CD4-positive, alpha-beta T cell (primary cell): ENCODE measurements at regions not wholly inside any gene's neighbourhood (a gene's known extent, or its start where the extent isn't known, plus 50 kb on each side); places are given as distances from the start of the nearest gene placed in this dataset.

Experiments used
- ATAC-seq: fragments of 200-7000 bp; cut with Tn5 transposase; one replicate; pipeline ENCODE4 v1.10.0; 2022; ENCODE audit warnings: mild to moderate bottlenecking; ENCODE audit not compliant: poor library complexity
- CTCF ChIA-PET: fragments of 350-600 bp; sonication (Branson Sonifier 250); formaldehyde crosslinking; loops from one replicate; lab custom pipeline; 2021; ENCODE audit warnings: antibody characterized with exemption, inconsistent platforms; lab: Charles Lee
- POLR2A ChIA-PET: fragments of 350-600 bp; sonication (Branson Sonifier 250); formaldehyde crosslinking; loops from one replicate; lab custom pipeline; 2021; ENCODE audit warnings: antibody characterized with exemption, inconsistent platforms; lab: Charles Lee
- DNase-seq, 14 experiments: peaks; one replicate each; pipeline ENCODE4 v3.0.0-alpha.2; 2013 to 2020; ENCODE audit warnings: mixed read lengths in 2 of 14
- H3K27ac ChIP-seq, 2 donors: one replicate each; pipeline versions ENCODE4 v1.5.1 to v1.7.0; 2013; ENCODE audit warnings: low read length in 2 of 2, low read depth in 1 of 2, mild to moderate bottlenecking in 1 of 2
- H3K27me3 ChIP-seq, 2 experiments: 1 replicate in 1 of 2; 2 replicates in 1 of 2; pipeline versions ENCODE4 v1.6.1 to v1.7.0; 2013; ENCODE audit warnings: low read length in 2 of 2, control low read depth in 1 of 2, mild to moderate bottlenecking in 1 of 2, moderate library complexity in 1 of 2; ENCODE audit not compliant: insufficient read depth in 2 of 2, control insufficient read depth in 1 of 2
- H3K36me3 ChIP-seq: one replicate; pipeline ENCODE4 v1.6.1; 2013; ENCODE audit warnings: low read length, control low read depth; ENCODE audit not compliant: insufficient read depth
- H3K4me1 ChIP-seq: one replicate; pipeline ENCODE4 v1.6.1; 2013; ENCODE audit warnings: low read length, control low read depth; ENCODE audit not compliant: insufficient read depth
- H3K4me3 ChIP-seq: one replicate; pipeline ENCODE4 v1.5.1; 2013; ENCODE audit warnings: mild to moderate bottlenecking, low read length, moderate library complexity
- H3K9me3 ChIP-seq, 2 experiments: 1 replicate in 1 of 2; 2 replicates in 1 of 2; pipeline versions ENCODE4 v1.6.1 to v1.7.0; 2013; ENCODE audit warnings: low read length in 2 of 2, mild to moderate bottlenecking in 2 of 2, control low read depth in 1 of 2, moderate library complexity in 1 of 2; ENCODE audit not compliant: control insufficient read depth in 1 of 2, insufficient read depth in 1 of 2
- H3K27ac Mint-ChIP-seq: one replicate; pipeline ENCODE4 v1.8.0; 2020; ENCODE audit warnings: mixed read lengths
- H3K27me3 Mint-ChIP-seq: one replicate; pipeline ENCODE4 v1.8.0; 2021; ENCODE audit warnings: mixed read lengths
- H3K36me3 Mint-ChIP-seq: one replicate; pipeline ENCODE4 v1.8.0; 2021; ENCODE audit warnings: low read depth, mixed read lengths
- H3K4me1 Mint-ChIP-seq: one replicate; pipeline ENCODE4 v1.8.0; 2021; ENCODE audit warnings: low read depth, mixed read lengths
- H3K4me3 Mint-ChIP-seq: one replicate; pipeline ENCODE4 v1.8.0; 2020; ENCODE audit warnings: mild to moderate bottlenecking, mixed read lengths
- H3K9me3 Mint-ChIP-seq: one replicate; pipeline ENCODE4 v1.8.0; 2020; ENCODE audit warnings: mixed read lengths
- intact Hi-C, 2 experiments: fragments of 100-400 bp; cut with DNase I in 1 of 2; cut with micrococcal nuclease in 1 of 2; formaldehyde crosslinking; loops; one replicate each; pipeline versions ENCODE4 v1.15.1 to v1.9.0; 2023 to 2025; cut with DNase I, micrococcal nuclease
- TF ChIP-seq, protein P1 (sequence below): fragments of 200-600 bp; IDR thresholded peaks from one replicate; pipeline ENCODE4 v1.8.0; 2022; ENCODE audit warnings: antibody characterized with exemption, mild to moderate bottlenecking

GRCh38 chr21:24265987-24266386 is 1341.3 kb downstream of the MRPL39 start:
- intact Hi-C loops = no loop called here

GRCh38 chr21:24260751-24261150 is 1346.5 kb downstream of the MRPL39 start:
- Histone ChIP-seq H3K9me3 (no peaks in the 10 kb centered on the region), H3K27ac (no peak overlapping the region), H3K4me3 (no peak overlapping the region), H3K27me3 (no peaks in the 10 kb centered on the region), H3K4me1 (no peaks in the 10 kb centered on the region), H3K36me3 (no peaks in the 10 kb centered on the region)
- POLR2A ChIA-PET = no interaction called here
- no peaks in the 10 kb centered on the region for H3K36me3 Mint-ChIP-seq
- H3K27ac Mint-ChIP-seq = no peak overlapping the region
- TF ChIP-seq, protein P1, sequence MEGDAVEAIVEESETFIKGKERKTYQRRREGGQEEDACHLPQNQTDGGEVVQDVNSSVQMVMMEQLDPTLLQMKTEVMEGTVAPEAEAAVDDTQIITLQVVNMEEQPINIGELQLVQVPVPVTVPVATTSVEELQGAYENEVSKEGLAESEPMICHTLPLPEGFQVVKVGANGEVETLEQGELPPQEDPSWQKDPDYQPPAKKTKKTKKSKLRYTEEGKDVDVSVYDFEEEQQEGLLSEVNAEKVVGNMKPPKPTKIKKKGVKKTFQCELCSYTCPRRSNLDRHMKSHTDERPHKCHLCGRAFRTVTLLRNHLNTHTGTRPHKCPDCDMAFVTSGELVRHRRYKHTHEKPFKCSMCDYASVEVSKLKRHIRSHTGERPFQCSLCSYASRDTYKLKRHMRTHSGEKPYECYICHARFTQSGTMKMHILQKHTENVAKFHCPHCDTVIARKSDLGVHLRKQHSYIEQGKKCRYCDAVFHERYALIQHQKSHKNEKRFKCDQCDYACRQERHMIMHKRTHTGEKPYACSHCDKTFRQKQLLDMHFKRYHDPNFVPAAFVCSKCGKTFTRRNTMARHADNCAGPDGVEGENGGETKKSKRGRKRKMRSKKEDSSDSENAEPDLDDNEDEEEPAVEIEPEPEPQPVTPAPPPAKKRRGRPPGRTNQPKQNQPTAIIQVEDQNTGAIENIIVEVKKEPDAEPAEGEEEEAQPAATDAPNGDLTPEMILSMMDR = no peak
- peaks cover 2% of the 10 kb centered on the region for H3K9me3 Mint-ChIP-seq
- no peaks in the 10 kb centered on the region for H3K4me1 Mint-ChIP-seq
- H3K27me3 Mint-ChIP-seq = no peaks in the 10 kb centered on the region
- CTCF ChIA-PET = no interaction called here
- DNase-seq (no peak), ATAC-seq (no peak)
- no peak overlapping the region for H3K4me3 Mint-ChIP-seq
- intact Hi-C loops = no loop called here

More at GRCh38 chr21:24265987-24266386, 1341.3 kb downstream of the MRPL39 start:
- Mint-ChIP-seq H3K36me3 (no peaks in the 10 kb centered on the region), H3K9me3 (no peaks in the 10 kb centered on the region), H3K27me3 (no peaks in the 10 kb centered on the region), H3K27ac (no peak overlapping the region), H3K4me3 (no peak overlapping the region), H3K4me1 (no peaks in the 10 kb centered on the region)
- no peak overlapping the region for H3K27ac ChIP-seq
- H3K36me3 ChIP-seq = no peaks in the 10 kb centered on the region
- DNase-seq (no peak), ATAC-seq (no peak)
- TF ChIP-seq, protein P1 = no peak
- no peaks in the 10 kb centered on the region for H3K9me3 ChIP-seq
- H3K4me3 ChIP-seq = no peak overlapping the region
- H3K4me1 ChIP-seq = no peaks in the 10 kb centered on the region
- H3K27me3 ChIP-seq = no peaks in the 10 kb centered on the region
- POLR2A ChIA-PET = no interaction called here
- CTCF ChIA-PET = no interaction called here

DNA sequence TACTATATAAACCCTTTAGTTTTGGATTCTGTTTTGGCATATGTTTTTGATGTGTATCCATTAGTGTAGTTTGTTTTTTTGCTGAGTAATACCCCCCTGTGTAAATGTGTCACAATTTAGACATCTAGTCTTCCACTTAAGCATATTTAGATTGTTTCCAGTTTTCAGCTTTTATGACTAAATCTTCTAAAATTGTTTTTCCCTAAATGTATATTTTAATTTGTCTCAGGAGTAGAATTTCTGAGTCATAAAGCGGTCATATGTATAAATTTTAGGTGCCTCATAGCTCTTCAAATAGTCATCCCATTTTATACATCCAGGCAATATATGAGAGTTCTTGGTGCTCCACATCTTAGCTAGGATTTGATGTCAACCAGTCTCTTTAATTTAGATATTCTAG is 1348.0 kb downstream of the MRPL39 start:
- DNase-seq (no peak), ATAC-seq (no peak)
- Mint-ChIP-seq H3K4me1 (no peaks in the 10 kb centered on the region), H3K27me3 (no peaks in the 10 kb centered on the region), H3K36me3 (no peaks in the 10 kb centered on the region), H3K4me3 (no peak overlapping the region), H3K9me3 (peaks cover 2% of the 10 kb centered on the region), H3K27ac (no peak overlapping the region)
- H3K4me3 ChIP-seq = no peak overlapping the region
- TF ChIP-seq, protein P1 = no peak
- H3K27ac ChIP-seq = no peak overlapping the region
- intact Hi-C loops = no loop called here
- POLR2A ChIA-PET = no interaction called here
- no peaks in the 10 kb centered on the region for H3K27me3 ChIP-seq
- H3K9me3 ChIP-seq = no peaks in the 10 kb centered on the region
- no peaks in the 10 kb centered on the region for H3K4me1 ChIP-seq
- H3K36me3 ChIP-seq = no peaks in the 10 kb centered on the region
- CTCF ChIA-PET = no interaction called here
